Liver (tissue), 8 donors: ENCODE measurements at regions not wholly inside any gene's neighbourhood (a gene's known extent, or its start where the extent isn't known, plus 50 kb on each side); places are given as distances from the start of the nearest gene placed in this dataset.

Source experiments
- DNase-seq: peaks from one replicate; pipeline ENCODE4 v3.0.0-alpha.2; 2017; ENCODE audit warnings: low spot score
- H3K27ac ChIP-seq, 2 donors: one replicate each; pipeline ENCODE4 v1.7.0; 2013; ENCODE audit warnings: inconsistent platforms in 2 of 2, low read length in 2 of 2, control low read depth in 1 of 2, low read depth in 1 of 2, mild to moderate bottlenecking in 1 of 2
- H3K27me3 ChIP-seq, 4 donors: one replicate each; pipeline versions ENCODE4 v1.6.1 to v1.7.0; 2013; ENCODE audit warnings: low read length in 3 of 4, inconsistent platforms in 1 of 4, mild to moderate bottlenecking in 1 of 4, moderate library complexity in 1 of 4; ENCODE audit not compliant: control insufficient read depth in 4 of 4, insufficient read depth in 4 of 4
- H3K36me3 ChIP-seq, 4 donors: one replicate each; pipeline versions ENCODE4 v1.6.1 to v1.7.0; 2013; ENCODE audit warnings: low read length in 3 of 4, mild to moderate bottlenecking in 3 of 4, low read depth in 1 of 4, moderate library complexity in 1 of 4; ENCODE audit not compliant: control insufficient read depth in 4 of 4, insufficient read depth in 3 of 4
- H3K4me1 ChIP-seq, 4 donors: one replicate each; pipeline versions ENCODE4 v1.6.1 to v1.7.0; 2013; ENCODE audit warnings: low read length in 3 of 4, mild to moderate bottlenecking in 3 of 4, moderate library complexity in 1 of 4; ENCODE audit not compliant: control insufficient read depth in 4 of 4, insufficient read depth in 4 of 4
- H3K4me3 ChIP-seq, 3 donors: one replicate each; pipeline versions ENCODE4 v1.6.1 to v1.7.0; 2013; ENCODE audit warnings: low read length in 3 of 3, control low read depth in 1 of 3, low read depth in 1 of 3, mild to moderate bottlenecking in 1 of 3
- H3K9ac ChIP-seq, 2 donors: one replicate each; pipeline ENCODE4 v1.7.0; 2013; ENCODE audit warnings: low read length in 2 of 2, mild to moderate bottlenecking in 2 of 2, moderate library complexity in 2 of 2, control low read depth in 1 of 2, low read depth in 1 of 2
- H3K9me3 ChIP-seq, 4 donors: one replicate each; pipeline versions ENCODE4 v1.6.1 to v1.7.0; 2013; ENCODE audit warnings: low read length in 3 of 4; ENCODE audit not compliant: control insufficient read depth in 4 of 4
- EGR1 ChIP-seq, 2 donors: IDR thresholded peaks; 2 replicates each; pipeline ENCODE4 v1.6.1; 2016 to 2018; ENCODE audit warnings: antibody characterized with exemption in 2 of 2, low read depth in 2 of 2
- FOXA1 ChIP-seq: IDR thresholded peaks from 2 replicates; pipeline ENCODE4 v1.6.1; 2016; ENCODE audit warnings: antibody characterized with exemption
- FOXA2 ChIP-seq: IDR thresholded peaks from 2 replicates; pipeline ENCODE4 v1.6.1; 2016; ENCODE audit warnings: antibody characterized with exemption
- GABPA ChIP-seq, 2 donors: IDR thresholded peaks in 1 of 2; conservative IDR thresholded peaks in 1 of 2; 2 replicates each; pipeline ENCODE4 v1.6.1; 2016; ENCODE audit warnings: antibody characterized with exemption in 2 of 2, mild to moderate bottlenecking in 1 of 2, moderate library complexity in 1 of 2
- HNF4A ChIP-seq, 2 donors: conservative IDR thresholded peaks; 2 replicates each; pipeline ENCODE4 v1.6.1; 2016; ENCODE audit warnings: antibody characterized with exemption in 2 of 2, mild to moderate bottlenecking in 2 of 2
- HNF4G ChIP-seq: IDR thresholded peaks from 2 replicates; pipeline ENCODE4 v1.6.1; 2016; ENCODE audit warnings: antibody characterized with exemption
- JUND ChIP-seq, 2 donors: IDR thresholded peaks; 2 replicates each; pipeline ENCODE4 v1.6.1; 2016; ENCODE audit warnings: antibody characterized with exemption in 2 of 2
- NR2F2 ChIP-seq: IDR thresholded peaks from 2 replicates; pipeline ENCODE4 v1.6.1; 2016; ENCODE audit warnings: antibody characterized with exemption
- RAD21 ChIP-seq, 2 donors: IDR thresholded peaks; 2 replicates each; pipeline ENCODE4 v1.6.1; 2016; ENCODE audit warnings: antibody characterized with exemption in 2 of 2, mild to moderate bottlenecking in 2 of 2
- RXRA ChIP-seq, 2 donors: IDR thresholded peaks; 2 replicates each; pipeline ENCODE4 v1.6.1; 2017 to 2018; ENCODE audit warnings: antibody characterized with exemption in 2 of 2, mild to moderate bottlenecking in 1 of 2
- SP1 ChIP-seq: IDR thresholded peaks from 2 replicates; pipeline ENCODE4 v1.6.1; 2018; ENCODE audit warnings: antibody characterized with exemption, mild to moderate bottlenecking
- TAF1 ChIP-seq: conservative IDR thresholded peaks from 2 replicates; pipeline ENCODE4 v1.6.1; 2016; ENCODE audit warnings: antibody characterized with exemption, mild to moderate bottlenecking
- YY1 ChIP-seq: IDR thresholded peaks from 2 replicates; pipeline ENCODE4 v1.6.1; 2016; ENCODE audit warnings: antibody characterized with exemption, mild to moderate bottlenecking
- WGBS: extraction: QIAGEN DNeasy Blood & Tissue Kit; methylation state at CpG from one replicate; pipeline ENCODE4 v1.1.7; 2013; 5-methylcytosine and 5-hydroxymethylcytosine counted together
- TF ChIP-seq, protein P1 (sequence below): IDR thresholded peaks from 2 replicates; pipeline ENCODE4 v1.6.1; 2016; ENCODE audit warnings: antibody characterized with exemption
- TF ChIP-seq, protein P2 (sequence below): fragments of 150-350 bp; IDR thresholded peaks from 2 replicates; pipeline ENCODE4 v1.5.1; 2017; ENCODE audit warnings: improper control_type of control experiment, low read depth, low read length; ENCODE audit not compliant: missing input control
- TF ChIP-seq, protein P3 (sequence below): IDR thresholded peaks from 2 replicates; pipeline ENCODE4 v1.6.1; 2016; ENCODE audit warnings: antibody characterized with exemption, mild to moderate bottlenecking
- TF ChIP-seq, protein P4 (sequence below): IDR thresholded peaks from 2 replicates; pipeline ENCODE4 v1.6.1; 2016; ENCODE audit warnings: antibody characterized with exemption
- donor health status: healthy.
- donor health status: healthy.
- donor health status: healthy.
- donor health status: healthy.
- donor health status: healthy.

DNA sequence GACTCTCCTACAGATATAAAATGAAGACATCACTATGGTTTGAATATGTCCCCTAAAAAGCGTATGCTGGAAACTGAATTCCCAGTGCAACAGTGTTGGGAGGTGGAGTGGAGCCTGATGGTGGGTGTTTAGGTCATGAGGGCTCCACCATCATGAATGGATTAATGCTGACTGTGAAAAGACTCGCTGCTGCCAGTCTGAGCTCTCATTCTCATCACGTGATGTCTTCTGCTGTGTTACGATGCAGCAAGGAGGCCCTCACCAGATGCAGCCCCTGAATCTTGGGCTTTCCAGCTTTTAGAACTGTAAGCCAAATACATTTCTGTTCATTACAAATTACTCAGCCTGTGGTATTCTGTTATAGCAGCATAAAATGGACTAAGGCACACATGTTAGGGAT is 73.8 kb upstream of the PPP2R5A start:
- no peaks in the 10 kb centered on the region for H3K9me3 ChIP-seq
- no peak overlapping the region for H3K4me3 ChIP-seq
- 98% methylated on average over 4 of the region's 4 CpGs for WGBS
- no peaks in the 10 kb centered on the region for H3K27me3 ChIP-seq
- H3K36me3 ChIP-seq: no peaks in the 10 kb centered on the region
- no peak for DNase-seq
- H3K27ac ChIP-seq: no peak overlapping the region
- peaks cover 0 to 3% (median 0%) of the 10 kb centered on the region in 4 donors for H3K4me1 ChIP-seq
- H3K9ac ChIP-seq: no peak overlapping the region
- no peak for TF ChIP-seq NR2F2
- TF ChIP-seq, protein P1, sequence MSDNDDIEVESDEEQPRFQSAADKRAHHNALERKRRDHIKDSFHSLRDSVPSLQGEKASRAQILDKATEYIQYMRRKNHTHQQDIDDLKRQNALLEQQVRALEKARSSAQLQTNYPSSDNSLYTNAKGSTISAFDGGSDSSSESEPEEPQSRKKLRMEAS: no peak
- TF ChIP-seq, protein P2, sequence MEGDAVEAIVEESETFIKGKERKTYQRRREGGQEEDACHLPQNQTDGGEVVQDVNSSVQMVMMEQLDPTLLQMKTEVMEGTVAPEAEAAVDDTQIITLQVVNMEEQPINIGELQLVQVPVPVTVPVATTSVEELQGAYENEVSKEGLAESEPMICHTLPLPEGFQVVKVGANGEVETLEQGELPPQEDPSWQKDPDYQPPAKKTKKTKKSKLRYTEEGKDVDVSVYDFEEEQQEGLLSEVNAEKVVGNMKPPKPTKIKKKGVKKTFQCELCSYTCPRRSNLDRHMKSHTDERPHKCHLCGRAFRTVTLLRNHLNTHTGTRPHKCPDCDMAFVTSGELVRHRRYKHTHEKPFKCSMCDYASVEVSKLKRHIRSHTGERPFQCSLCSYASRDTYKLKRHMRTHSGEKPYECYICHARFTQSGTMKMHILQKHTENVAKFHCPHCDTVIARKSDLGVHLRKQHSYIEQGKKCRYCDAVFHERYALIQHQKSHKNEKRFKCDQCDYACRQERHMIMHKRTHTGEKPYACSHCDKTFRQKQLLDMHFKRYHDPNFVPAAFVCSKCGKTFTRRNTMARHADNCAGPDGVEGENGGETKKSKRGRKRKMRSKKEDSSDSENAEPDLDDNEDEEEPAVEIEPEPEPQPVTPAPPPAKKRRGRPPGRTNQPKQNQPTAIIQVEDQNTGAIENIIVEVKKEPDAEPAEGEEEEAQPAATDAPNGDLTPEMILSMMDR: no peak
- no peak for TF ChIP-seq FOXA1
- no peak for TF ChIP-seq HNF4G
- TF ChIP-seq RAD21 (IDR thresholded peaks at IDR 0.05): no peak
- TF ChIP-seq, protein P3, sequence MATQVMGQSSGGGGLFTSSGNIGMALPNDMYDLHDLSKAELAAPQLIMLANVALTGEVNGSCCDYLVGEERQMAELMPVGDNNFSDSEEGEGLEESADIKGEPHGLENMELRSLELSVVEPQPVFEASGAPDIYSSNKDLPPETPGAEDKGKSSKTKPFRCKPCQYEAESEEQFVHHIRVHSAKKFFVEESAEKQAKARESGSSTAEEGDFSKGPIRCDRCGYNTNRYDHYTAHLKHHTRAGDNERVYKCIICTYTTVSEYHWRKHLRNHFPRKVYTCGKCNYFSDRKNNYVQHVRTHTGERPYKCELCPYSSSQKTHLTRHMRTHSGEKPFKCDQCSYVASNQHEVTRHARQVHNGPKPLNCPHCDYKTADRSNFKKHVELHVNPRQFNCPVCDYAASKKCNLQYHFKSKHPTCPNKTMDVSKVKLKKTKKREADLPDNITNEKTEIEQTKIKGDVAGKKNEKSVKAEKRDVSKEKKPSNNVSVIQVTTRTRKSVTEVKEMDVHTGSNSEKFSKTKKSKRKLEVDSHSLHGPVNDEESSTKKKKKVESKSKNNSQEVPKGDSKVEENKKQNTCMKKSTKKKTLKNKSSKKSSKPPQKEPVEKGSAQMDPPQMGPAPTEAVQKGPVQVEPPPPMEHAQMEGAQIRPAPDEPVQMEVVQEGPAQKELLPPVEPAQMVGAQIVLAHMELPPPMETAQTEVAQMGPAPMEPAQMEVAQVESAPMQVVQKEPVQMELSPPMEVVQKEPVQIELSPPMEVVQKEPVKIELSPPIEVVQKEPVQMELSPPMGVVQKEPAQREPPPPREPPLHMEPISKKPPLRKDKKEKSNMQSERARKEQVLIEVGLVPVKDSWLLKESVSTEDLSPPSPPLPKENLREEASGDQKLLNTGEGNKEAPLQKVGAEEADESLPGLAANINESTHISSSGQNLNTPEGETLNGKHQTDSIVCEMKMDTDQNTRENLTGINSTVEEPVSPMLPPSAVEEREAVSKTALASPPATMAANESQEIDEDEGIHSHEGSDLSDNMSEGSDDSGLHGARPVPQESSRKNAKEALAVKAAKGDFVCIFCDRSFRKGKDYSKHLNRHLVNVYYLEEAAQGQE: no peak
- no peak for TF ChIP-seq SP1
- TF ChIP-seq TAF1: no peak
- TF ChIP-seq JUND (IDR thresholded peaks at IDR 0.05): no peak
- no peak for TF ChIP-seq GABPA (IDR thresholded peaks at IDR 0.05 in 1 of 2, conservative IDR thresholded peaks at IDR 0.05 in 1 of 2)
- no peak for TF ChIP-seq YY1
- no peak for TF ChIP-seq FOXA2
- TF ChIP-seq, protein P4, sequence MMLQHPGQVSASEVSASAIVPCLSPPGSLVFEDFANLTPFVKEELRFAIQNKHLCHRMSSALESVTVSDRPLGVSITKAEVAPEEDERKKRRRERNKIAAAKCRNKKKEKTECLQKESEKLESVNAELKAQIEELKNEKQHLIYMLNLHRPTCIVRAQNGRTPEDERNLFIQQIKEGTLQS: no peak
- TF ChIP-seq RXRA (IDR thresholded peaks at IDR 0.05): no peak
- TF ChIP-seq EGR1 (IDR thresholded peaks at IDR 0.05; ENCODE audit: low read depth in 2 of 2): no peak

DNA sequence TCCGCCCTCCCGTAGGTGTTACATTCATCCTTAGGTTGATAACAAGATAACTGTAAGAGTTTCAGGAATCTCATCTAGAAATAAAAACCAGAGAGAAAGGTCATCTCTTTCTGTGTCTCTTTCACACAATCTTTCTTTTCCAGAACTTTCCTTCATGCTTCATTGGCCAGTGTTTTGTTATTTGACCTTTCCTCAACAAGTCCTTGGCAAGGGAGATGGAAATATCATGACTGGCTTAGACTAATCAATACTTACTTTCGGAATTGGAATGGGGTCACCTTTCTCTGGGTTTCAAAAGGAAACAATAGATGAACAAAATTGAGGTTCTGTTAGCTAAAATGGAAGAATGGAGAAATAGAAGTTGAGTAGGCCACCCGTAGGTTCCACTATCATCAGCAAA is 72.9 kb upstream of the PPP2R5A start:
- no peak for DNase-seq
- Histone ChIP-seq H3K27me3 (no peaks in the 10 kb centered on the region), H3K9ac (no peak overlapping the region), H3K4me3 (no peak overlapping the region), H3K9me3 (no peaks in the 10 kb centered on the region), H3K4me1 (peaks cover 0 to 3% (median 0%) of the 10 kb centered on the region in 4 donors), H3K36me3 (no peaks in the 10 kb centered on the region), H3K27ac (no peak overlapping the region)
- WGBS: 81% methylated on average over 4 of the region's 4 CpGs
- TF ChIP-seq FOXA1: no peak
- TF ChIP-seq HNF4G: no peak
- no peak for TF ChIP-seq EGR1 (IDR thresholded peaks at IDR 0.05; ENCODE audit: low read depth in 2 of 2)
- TF ChIP-seq RAD21 (IDR thresholded peaks at IDR 0.05): peak; percentile 27 to 55
- TF ChIP-seq, protein P4: no peak
- TF ChIP-seq FOXA2: no peak
- TF ChIP-seq, protein P3: peak; percentile 23
- TF ChIP-seq JUND (IDR thresholded peaks at IDR 0.05): peak; percentile 37 to 74
- TF ChIP-seq HNF4A (conservative IDR thresholded peaks at IDR 0.05): peak; percentile 54 to 69
- peak; percentile 35 for TF ChIP-seq YY1
- TF ChIP-seq NR2F2: no peak
- TF ChIP-seq, protein P1: peak; percentile 66
- peak; percentile 70 to 80 for TF ChIP-seq RXRA (IDR thresholded peaks at IDR 0.05)
- no peak for TF ChIP-seq GABPA (IDR thresholded peaks at IDR 0.05 in 1 of 2, conservative IDR thresholded peaks at IDR 0.05 in 1 of 2)
- TF ChIP-seq, protein P2: no peak
- no peak for TF ChIP-seq TAF1
